Embryonic facial prominence (tissue), 1 donor: ENCODE measurements at regions not wholly inside any gene's neighbourhood (a gene's known extent, or its start where the extent isn't known, plus 50 kb on each side); places are given as distances from the start of the nearest gene placed in this dataset.
"Not testable (repeated sequence)": the region's sequence is repeated elsewhere in the genome, so short reads cannot be mapped to it uniquely, and the experiment has no call there.

Experiments used
- DNase-seq: peaks from one replicate; pipeline ENCODE4 v3.0.0-alpha.2; 2016; ENCODE audit errors: extremely low spot score

DNA sequence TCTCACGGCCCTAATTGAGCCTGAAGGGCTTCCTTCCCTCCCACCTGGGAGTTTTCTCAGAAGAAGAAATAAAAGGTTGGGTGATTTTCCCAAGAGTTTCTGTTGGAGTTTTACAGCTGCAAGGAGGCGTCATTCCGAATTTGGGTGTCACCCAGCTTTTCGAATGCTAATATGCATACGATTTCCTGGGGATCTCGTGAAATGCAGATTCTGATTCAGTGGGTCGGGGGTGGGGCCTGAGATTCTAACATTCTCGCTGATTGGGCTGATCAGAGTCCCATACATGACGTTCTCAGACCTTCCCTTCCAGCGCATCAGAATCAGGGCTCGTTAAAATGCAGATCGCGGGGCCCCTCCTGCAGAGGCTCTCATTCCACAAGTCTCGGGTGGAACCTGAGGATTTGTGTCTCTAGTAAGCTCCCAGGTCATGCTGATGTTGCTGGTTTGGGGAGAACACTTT is 125.8 kb upstream of the STX18 start:
- DNase-seq: no peak

DNA sequence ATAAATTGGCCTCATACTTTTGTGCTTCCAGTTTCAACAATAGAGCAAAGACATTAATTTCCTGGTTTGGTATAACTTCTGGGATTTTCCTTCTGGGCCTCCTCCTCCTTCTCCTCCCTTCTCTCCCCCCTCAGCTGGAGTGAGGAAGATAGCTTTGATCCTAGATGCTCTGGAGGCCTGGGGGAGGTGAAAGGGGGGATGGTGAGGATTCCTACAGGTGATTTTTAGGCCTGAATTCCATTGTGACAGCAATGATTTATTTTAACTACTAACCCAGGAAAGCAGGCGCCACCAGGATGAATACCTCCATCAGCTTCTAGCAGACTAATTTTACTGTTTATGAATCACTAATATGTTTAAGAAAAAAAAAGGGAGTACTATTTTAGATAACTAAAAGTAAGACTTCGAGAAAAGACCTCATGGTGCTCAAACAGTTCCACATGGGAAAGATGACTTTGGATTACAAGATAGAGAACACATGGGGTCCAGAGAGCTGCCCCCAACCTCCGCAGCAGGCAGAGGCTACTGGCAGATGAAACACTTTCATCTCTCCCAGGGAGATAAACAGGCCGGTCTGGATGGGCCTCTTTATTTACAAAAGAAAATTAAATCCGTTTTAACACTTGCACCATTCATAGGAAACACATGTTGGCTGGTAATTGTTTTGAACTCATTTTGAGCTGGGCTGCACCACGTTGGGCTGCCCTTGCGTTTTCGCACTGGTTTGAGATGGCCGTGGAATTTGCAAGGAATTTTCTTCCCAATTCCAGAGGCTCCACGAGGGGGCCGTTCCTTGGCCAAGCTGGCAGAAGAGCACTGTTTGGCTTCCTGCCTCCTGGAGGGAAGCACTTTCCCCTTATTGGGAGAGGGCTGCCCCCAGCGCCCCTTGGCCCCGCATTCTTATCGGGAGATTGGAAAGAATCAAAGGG is 125.1 kb upstream of the STX18 start:
- no peak for DNase-seq

DNA sequence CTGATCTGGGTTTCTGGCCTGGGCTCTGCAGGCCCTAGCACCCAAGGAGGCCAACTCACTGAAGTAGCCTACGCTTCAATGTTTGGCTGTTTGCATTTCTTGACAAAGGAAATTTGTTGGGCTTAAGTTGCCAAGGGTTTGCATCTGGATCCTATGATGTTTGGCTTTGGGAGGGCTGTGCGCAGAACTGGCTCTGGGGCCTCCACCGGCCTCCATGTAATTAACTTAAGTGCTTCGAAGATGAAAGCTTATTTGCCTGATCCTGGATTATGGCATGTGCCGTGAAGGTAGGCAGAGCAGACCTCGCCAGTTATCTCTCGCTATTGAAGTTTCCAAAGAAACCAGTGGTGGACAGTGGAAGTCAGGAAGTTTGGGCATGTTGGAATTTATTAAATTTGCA is 124.3 kb upstream of the STX18 start:
- no peak for DNase-seq

DNA sequence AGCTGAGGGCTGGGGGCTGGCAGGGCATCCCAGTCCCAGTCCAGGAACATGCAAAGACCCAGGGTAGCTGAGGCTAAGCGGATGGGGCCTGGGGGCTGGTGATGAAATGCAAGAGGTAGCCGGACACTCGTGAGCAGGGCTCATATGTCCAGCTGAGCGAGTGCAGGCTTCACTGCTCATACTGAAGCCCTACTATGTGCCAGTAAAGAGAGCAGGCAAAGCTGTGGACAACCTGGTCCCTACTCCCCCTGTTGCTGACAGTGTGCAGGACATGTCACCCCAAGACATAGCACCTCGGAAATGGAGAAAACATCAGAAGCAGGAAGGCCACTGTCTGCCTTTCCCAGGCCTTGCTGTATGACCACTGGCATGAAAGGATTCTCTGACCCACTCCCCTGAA is 122.4 kb upstream of the STX18 start:
- DNase-seq: no peak

DNA sequence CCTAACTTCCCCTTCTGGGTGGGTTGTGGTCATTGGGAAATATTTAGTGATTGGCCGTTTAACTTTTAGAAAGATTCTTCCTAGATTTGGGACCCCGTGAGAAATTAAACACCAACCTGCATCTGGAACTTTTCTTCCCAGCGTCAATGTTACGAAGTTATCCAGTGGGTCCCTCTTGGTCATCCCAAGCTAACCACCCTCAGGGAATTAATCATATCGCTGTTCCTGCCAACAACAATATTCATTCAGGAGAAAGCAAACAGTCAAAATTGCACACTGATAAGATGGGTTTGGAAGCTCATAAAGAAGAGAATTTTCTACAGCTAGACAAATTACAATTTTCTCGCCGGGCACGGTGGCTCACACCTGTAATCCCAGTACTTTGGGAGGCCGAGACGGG is 121.2 kb upstream of the STX18 start:
- no peak for DNase-seq

DNA sequence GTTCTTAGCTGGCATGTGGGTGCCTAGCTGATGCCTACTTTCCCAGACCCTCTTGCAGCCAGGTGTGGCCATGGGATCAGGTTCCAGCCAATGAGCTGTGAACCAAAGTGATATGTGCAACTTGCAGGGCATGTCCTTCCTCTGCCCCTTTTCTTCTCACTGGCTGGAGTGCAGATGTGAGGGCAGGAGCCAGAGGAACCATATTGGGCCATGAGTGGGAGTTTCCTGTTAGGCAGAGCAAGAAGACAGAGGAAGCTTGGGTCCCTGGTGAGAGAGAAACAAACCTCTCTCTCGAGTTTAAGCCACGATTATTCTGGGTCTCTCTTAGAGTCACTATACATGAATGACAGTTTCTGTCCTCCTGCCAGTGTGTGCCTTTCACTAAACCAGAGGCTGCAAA is 120.4 kb upstream of the STX18 start:
- no peak for DNase-seq

DNA sequence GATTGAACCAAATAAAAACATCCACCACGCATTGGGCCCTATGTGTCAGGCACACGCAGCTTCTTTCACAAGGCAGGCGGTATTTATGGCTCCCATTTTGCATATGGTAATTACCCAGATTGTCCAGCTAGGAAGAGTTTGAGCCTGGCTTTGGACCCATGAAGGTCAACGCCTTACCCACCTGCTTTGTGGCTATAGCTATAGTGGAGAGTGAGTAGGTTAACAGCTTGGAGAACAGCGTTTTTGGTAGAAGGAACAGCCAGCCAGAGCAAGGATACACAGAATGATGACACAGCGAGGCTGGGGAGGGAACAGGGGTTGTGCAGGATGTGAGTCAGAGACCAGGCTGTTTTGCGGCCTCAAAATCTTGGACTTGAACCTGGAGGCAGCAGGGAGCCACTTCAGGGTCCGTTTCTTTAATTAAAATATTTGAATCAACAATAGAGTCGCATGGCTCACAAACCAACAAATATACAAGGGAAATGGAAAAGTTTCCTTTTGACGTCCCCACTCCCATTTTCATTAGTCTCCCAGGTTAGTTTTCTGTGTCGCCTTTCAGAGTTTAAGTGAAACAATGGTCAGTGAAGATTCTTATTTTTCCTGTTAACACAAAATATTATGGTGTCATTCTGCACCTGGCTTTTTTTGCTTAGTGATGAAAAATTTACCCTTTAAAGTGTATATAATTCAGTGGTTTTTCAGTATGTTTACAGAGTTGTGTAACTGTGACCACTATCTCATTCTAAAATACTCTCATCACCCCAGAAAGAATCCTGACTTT is 118.2 kb upstream of the STX18 start:
- no peak for DNase-seq

DNA sequence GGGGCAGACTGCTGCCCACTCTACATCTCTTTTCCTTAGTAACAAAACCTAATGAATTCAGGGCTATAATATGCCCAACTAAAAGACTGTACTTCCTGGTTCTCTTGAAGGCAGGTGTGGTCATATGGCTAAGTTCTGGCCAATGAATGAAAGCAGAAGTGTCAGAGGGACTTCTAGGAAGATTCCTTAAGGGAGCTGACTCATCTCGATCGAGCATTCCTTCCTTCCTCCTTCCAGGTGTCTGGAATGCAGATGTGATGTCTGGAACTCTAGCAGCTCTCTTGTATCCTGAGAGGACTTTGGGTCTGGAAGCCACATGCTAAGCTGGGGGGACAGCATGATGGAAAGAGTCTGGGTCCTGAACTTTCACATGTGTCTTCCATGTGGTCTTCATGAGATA is 116.2 kb upstream of the STX18 start:
- no peak for DNase-seq

DNA sequence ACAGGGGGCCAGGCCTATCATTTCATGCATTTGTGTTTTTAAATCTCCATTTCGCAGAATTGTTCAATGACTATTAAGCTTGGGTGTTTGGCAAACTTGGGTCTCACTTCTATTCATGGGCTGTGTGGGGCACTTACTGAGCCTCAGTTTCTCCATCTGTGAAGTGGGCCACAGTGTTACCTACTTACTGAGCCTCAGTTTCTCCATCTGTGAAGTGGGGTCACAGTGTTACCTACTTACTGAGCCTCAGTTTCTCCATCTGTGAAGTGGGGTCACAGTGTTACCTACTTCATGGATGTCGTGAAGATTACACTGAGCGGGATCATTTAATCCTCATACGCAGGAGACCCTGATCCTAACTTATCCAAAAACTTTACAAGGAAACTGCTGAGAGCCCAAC is 115.1 kb upstream of the STX18 start:
- no peak for DNase-seq

DNA sequence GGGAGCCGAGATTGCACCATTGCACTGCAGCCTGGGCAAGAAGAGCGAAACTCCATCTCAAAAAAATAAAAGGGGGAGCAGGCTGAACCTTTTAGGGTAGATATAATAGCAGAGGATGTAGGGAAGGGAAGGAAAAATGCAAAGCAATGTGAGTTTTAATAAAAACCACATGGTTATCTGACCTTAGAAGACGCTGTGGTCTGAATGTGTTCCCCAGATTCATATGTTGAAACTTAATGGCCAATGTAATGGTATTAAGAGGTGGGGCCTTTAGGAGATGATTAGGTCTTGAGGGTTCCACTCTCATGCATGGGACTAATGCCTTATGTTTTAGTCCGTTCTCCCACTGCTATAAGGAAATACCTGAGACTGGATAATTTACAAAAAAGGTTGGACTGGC is 114.1 kb upstream of the STX18 start:
- DNase-seq: no peak

DNA sequence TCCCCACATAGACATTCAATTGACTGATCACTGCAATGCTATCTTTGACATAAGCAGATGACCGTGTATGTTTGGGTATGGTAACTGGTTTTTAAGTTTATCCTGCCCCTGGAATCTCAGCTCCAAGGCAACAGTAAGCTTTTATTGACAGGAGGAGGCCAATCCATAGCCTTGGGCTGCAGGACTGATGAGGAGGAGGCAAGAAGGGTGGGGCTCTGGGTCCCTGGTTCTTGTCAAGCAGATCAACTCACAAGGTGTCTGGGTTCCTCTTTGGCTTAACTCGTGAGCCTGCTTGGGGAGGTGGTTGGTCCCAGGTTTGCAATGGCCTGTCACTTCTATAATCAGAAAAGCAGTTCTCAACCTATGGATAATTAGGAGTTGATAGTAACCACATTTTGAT is 113.2 kb upstream of the STX18 start:
- DNase-seq: no peak

DNA sequence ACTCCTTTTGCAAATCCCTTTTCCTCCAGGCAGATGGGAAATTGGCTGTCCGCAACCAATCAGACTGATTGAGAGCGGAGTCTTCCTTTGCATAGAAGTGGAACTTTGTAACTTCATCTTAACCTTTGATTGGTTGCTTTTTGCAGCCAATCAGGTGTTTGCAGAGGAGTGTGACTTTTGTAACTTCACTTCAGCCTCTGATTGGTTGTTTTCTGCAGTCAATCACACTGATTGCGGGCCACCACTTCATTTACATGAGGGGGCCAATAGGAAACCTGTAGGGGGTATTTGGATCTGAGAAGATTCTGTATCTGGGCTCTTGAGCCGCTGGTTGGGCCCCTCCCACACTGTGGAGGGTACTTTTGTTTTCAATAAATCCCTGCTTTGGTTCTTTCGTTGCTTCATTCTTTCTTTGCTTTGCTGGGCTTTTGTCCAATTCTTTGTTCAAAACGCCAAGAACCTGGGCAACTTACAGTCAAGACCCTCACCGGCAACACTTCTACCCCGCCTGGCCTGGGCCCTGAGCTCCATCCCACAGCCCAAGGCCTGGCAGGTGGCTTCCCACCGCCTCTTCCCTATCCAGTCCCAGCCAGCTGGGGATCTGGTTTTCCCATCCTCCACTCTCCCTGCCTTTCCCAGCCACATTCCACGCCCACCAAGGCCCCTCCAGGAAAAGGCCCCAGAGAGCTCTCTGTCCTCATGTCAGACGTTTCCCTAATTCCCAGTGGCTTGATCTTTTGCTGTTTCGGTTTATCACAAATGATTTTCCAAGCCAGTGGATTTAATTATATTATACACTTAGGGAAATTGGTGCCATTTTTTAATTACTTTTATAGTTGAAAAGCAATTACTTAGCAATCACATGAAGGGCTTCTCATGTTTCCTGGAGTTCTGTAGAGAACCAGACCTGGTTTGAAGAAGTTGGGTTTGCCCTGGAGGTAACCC is 110.2 kb upstream of the STX18 start:
- DNase-seq: no peak

DNA sequence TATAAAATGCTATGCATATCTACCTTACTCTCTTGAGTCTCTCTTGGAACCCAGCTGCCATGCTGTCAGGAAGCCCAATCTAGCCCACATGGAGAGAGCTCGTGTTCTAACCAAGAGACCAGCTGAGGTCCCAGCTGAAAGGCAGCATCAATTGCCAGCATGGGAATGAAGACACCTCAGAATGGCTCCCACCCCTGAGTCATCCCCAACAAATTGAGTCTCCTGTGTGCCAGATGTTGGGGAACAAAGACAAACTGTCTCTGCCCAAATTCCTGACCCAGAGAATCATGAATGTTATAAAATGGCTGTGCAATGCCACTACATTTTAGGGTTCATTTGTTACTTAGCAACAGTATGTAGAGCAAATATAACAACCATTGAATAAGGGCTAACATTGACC is 105.2 kb upstream of the STX18 start:
- no peak for DNase-seq

DNA sequence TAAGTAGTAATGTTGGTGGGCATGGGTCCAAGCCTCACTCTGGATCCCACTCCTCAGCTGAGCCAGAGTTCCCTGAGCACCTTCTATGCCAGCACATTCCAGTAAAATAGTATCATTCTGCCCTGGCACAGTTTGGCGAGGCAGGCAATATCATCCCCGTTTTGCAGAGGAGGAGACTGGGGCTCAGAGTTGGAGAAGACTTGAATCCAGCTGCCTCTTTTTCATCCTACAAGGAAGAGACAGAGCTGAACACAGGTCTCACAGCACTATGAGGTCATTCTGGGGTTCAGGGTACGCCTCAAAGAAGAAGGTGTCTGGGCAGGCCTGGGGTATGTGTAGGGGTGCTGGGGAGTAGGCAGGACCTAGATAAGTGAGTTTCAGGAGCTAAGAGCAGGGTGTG is 103.9 kb upstream of the STX18 start:
- no peak for DNase-seq

DNA sequence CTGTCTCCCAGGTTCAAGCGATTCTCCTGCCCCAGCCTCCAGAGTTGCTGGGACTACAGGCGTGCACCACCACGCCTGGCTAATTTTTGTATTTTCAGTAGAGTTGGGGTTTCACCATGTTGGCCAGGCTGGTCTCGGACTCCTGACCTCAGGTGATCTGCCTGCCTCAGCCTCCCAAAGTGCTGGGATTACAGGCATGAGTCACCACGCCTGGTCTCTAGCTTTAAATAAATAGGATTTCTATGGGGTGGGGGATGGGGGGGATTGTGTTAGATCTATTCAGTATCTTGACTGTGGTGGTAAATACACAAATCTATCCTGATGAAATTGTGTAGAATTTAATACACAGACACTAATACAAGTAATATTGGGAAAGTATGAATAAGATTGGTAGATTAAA is 102.4 kb upstream of the STX18 start:
- DNase-seq: not testable (repeated sequence)

DNA sequence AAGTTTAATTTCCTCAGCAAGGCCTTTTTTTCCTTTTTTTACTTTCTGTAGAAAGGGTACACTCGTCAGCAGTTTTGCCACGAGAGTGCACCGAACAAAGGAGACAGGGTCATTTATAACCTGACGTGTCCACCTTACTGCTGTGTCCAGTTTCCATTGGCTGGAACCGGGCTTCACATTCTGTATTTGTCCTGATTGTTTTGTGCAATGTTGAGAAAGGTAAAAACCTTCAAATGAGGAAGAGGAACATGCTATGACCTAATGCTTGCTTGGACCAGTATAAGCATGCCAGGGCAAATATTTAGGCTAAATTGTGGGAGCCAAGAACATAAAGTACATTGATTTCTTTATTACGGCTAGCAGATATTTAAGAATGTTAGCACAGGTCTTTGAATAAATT is 101.9 kb upstream of the STX18 start:
- not testable (repeated sequence) for DNase-seq

DNA sequence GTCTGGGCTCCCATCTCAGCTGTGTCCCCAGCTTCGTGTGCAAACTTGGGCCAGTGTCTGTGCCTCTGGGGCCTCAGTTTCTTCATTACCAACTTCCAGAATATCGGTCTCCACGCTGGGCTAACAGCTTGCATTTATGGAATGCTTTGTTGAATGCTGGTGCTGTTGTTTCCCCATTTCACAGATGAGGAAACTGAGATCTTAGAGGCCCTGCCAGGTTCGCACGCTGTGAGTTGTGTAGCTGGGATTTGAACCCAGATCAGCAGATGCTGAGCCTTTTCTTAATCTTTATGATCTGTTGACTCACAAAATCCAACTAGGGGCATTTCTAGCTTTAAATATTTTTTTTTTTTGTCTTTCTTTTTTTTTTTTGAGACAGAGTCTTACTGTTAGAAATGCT is 101.5 kb upstream of the STX18 start:
- no peak for DNase-seq

DNA sequence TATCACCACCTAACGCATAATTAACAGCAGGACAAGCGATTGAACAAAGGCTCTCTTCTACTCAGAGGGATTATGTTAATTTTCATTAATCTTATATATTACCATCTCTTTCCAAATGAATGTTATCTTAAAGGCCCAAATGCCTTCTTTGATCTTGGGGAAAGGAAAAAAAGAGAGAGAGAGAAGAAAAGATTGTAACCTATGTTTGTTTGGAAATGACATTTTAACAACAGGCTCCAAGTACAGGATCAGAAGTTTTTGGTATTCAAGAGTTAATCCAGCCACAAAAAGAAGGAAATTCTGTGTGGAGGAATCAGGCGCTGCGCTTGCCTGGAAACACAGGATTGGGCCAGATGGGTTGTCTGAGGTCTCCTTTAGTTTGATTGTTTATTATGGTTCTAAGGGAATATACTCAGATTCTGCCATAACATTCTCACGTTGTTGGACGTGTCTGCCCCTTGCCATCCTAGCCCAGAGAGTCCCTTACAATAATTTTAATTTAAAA is 100.7 kb upstream of the STX18 start:
- no peak for DNase-seq

DNA sequence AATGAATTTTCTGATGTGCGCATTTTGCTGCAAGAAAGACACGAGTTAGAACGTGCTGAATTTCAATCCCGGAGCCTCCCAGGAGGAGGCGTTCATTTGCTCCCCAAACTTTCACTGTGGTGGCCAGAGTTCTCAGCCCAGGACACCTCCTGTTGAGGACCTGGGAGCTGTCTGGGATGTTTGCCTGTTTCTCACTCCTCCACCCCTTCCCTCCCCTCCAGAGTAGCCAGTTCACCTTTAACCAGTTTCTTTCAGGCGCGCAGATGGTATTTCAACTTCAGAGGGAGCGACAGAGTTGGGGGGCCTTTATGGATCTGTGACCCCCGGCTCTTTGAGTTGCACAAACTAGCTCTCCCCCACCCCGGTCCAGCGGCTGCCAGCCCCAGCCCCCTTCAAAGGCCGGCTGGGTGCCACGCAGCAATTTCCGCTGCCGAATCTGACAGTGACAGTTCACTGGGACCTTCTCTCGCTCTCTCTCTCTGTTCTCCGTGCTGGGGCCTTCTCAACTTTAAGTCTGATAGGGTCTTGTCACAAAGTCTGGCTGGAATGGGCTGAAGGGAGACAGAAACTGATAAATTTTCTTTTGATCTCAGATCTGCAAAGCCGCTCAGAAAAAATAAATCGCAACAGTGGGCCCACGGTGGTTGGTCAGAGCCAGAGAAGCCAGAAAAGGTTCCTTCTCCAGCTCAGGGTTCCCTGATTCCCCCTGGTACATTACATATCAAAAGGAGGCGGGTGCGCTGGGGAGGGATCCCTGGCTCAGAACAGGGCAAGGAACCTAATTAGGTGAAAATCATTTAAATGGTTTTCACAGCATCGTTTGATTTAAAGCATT is 100.0 kb upstream of the STX18 start:
- DNase-seq: no peak

DNA sequence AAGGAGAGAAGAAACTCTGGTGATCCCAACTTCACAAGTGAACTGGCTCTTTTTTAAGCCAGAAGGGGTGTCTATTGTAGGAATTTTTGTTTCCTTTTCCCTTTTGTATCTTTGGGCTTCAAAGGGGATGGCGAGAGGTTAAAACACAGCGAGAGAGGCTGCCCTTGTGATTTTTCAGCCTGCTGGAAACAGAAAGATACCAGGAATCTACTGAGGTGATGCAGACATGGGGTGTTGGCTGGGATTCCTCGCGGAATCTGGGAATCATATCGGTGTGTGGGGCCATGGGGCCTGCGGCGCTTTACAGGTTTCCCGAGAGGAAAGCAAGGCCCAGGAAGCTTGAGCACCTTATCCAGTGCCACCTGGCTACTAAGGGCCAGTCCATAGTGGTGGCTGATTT is 99.4 kb upstream of the STX18 start:
- no peak for DNase-seq

DNA sequence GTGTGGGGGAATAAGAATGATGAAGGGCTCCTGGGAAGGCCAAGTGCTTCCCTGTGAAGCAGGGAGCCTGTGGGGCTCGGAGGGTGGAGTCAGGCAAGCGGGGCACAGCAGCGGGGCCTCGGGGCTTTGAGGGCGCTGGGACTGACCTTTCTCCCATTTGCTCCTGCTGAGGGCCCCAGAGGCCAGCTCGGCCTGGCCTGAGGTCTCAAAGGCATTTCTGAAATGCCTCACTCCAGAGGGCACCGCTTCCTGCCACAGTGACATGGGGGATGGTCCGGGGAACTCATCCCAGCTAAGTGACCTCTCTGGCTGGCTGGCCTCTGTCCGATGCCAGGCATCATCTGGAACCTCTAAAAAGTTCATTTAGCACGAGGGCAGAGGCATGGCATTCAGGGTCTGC is 98.8 kb upstream of the STX18 start:
- DNase-seq: no peak
